CD14-positive monocyte (primary cell): ENCODE measurements at regions not wholly inside any gene's neighbourhood (a gene's known extent, or its start where the extent isn't known, plus 50 kb on each side); places are given as distances from the start of the nearest gene placed in this dataset.

Experiments used
- DNase-seq, 3 donors: peaks; one replicate each; pipeline ENCODE4 v3.0.0-alpha.2; 2011 to 2022
- H2AFZ ChIP-seq: 2 replicates; pipeline ENCODE4 v1.6.0; 2012; ENCODE audit warnings: mild to moderate bottlenecking, low read depth, low read length, inconsistent platforms; ENCODE audit not compliant: insufficient read depth, poor library complexity, severe bottlenecking
- H3K27ac ChIP-seq, 2 donors: 1 replicate in 1 of 2; 2 replicates in 1 of 2; pipeline ENCODE4 v1.5.1; 2012 to 2013; ENCODE audit warnings: low read length in 2 of 2, control low read depth in 1 of 2, inconsistent platforms in 1 of 2, low read depth in 1 of 2, mild to moderate bottlenecking in 1 of 2
- H3K27me3 ChIP-seq, 2 donors: one replicate each; pipeline versions ENCODE4 v1.6.0 to v1.6.1; 2011 to 2013; ENCODE audit warnings: low read length in 2 of 2; ENCODE audit not compliant: control insufficient read depth in 2 of 2, insufficient read depth in 2 of 2
- H3K36me3 ChIP-seq, 2 donors: replicated peaks in 1 of 2; 1 replicate in 1 of 2; 2 replicates in 1 of 2; pipeline versions ENCODE4 v1.5.1 to v1.6.1; 2012 to 2013; ENCODE audit warnings: low read length in 2 of 2, control low read depth in 1 of 2, inconsistent platforms in 1 of 2, mild to moderate bottlenecking in 1 of 2; ENCODE audit not compliant: insufficient read depth in 2 of 2, control insufficient read depth in 1 of 2
- H3K4me1 ChIP-seq, 2 donors: 1 replicate in 1 of 2; 2 replicates in 1 of 2; pipeline versions ENCODE4 v1.5.1 to v1.6.1; 2012 to 2013; ENCODE audit warnings: low read length in 2 of 2, control low read depth in 1 of 2, inconsistent platforms in 1 of 2, mild to moderate bottlenecking in 1 of 2, moderate library complexity in 1 of 2; ENCODE audit not compliant: insufficient read depth in 2 of 2, control insufficient read depth in 1 of 2
- H3K4me2 ChIP-seq: replicated peaks from 2 replicates; pipeline ENCODE3; 2012; ENCODE audit warnings: low read length, moderate library complexity, mild to moderate bottlenecking; ENCODE audit not compliant: poor library complexity, severe bottlenecking; ENCODE audit errors: extremely low read depth
- H3K4me3 ChIP-seq, 3 experiments: fragments of 200-600 bp in 1 of 3; sonication (generic) in 1 of 3; replicated peaks in 1 of 3; 1 replicate in 2 of 3; 2 replicates in 1 of 3; pipeline ENCODE4 v1.5.1; 2011 to 2013; ENCODE audit warnings: low read length in 3 of 3, mild to moderate bottlenecking in 3 of 3, control low read depth in 2 of 3, low read depth in 2 of 3, inconsistent platforms in 1 of 3, moderate library complexity in 1 of 3
- H3K79me2 ChIP-seq: 2 replicates; pipeline ENCODE4 v1.6.0; 2012; ENCODE audit warnings: mild to moderate bottlenecking, control low read depth, inconsistent platforms, low read length, moderate library complexity; ENCODE audit not compliant: insufficient read depth
- H3K9ac ChIP-seq: 2 replicates; pipeline ENCODE4 v1.6.0; 2017; ENCODE audit warnings: low read length, mild to moderate bottlenecking; ENCODE audit not compliant: insufficient read depth, poor library complexity, severe bottlenecking
- H3K9me3 ChIP-seq, 2 donors: replicated peaks in 1 of 2; 1 replicate in 1 of 2; 2 replicates in 1 of 2; pipeline versions ENCODE4 v1.5.1 to v1.6.1; 2012 to 2013; ENCODE audit warnings: low read length in 2 of 2, control low read depth in 1 of 2; ENCODE audit not compliant: control insufficient read depth in 1 of 2, insufficient read depth in 1 of 2
- H4K20me1 ChIP-seq: 2 replicates; pipeline ENCODE4 v1.6.0; 2012; ENCODE audit warnings: mild to moderate bottlenecking, low read length, control low read depth, moderate library complexity; ENCODE audit not compliant: insufficient read depth
- H3K27ac Mint-ChIP-seq, 7 donors: one replicate each; pipeline ENCODE4 v1.8.0; 2020; ENCODE audit warnings: mild to moderate bottlenecking in 7 of 7, mixed read lengths in 7 of 7, moderate library complexity in 6 of 7, inconsistent platforms in 2 of 7
- H3K27me3 Mint-ChIP-seq, 3 donors: one replicate each; pipeline ENCODE4 v1.8.0; 2021 to 2022; ENCODE audit warnings: low read depth in 3 of 3, mild to moderate bottlenecking in 3 of 3, mixed read lengths in 3 of 3, moderate library complexity in 3 of 3, inconsistent platforms in 1 of 3
- H3K36me3 Mint-ChIP-seq, 2 donors: one replicate each; pipeline ENCODE4 v1.8.0; 2020; ENCODE audit warnings: mixed read lengths in 2 of 2, inconsistent platforms in 1 of 2, mild to moderate bottlenecking in 1 of 2
- H3K4me1 Mint-ChIP-seq: one replicate; pipeline ENCODE4 v1.8.0; 2020; ENCODE audit warnings: mild to moderate bottlenecking, mixed read lengths
- H3K4me3 Mint-ChIP-seq, 2 donors: one replicate each; pipeline ENCODE4 v1.8.0; 2020; ENCODE audit warnings: mild to moderate bottlenecking in 2 of 2, mixed read lengths in 2 of 2, moderate library complexity in 1 of 2
- H3K9me3 Mint-ChIP-seq, 7 donors: one replicate each; pipeline ENCODE4 v1.8.0; 2020 to 2022; ENCODE audit warnings: mixed read lengths in 7 of 7, mild to moderate bottlenecking in 6 of 7, moderate library complexity in 6 of 7, inconsistent platforms in 2 of 7
- WGBS: methylation state at CpG from one replicate; pipeline ENCODE4 v1.1.5; 2013; ENCODE audit warnings: missing lambda C conversion rate; ENCODE audit not compliant: insufficient coverage; 5-methylcytosine and 5-hydroxymethylcytosine counted together
- intact Hi-C, 2 donors: fragments of 100-400 bp; cut with micrococcal nuclease; formaldehyde crosslinking; loops; one replicate each; pipeline versions ENCODE4 v1.15.0 to v1.15.1; 2023
- TF ChIP-seq, protein P1 (sequence below): fragments of 200-600 bp; IDR thresholded peaks from one replicate; pipeline ENCODE4 v1.8.0; 2022; ENCODE audit warnings: antibody characterized with exemption, mild to moderate bottlenecking

DNA sequence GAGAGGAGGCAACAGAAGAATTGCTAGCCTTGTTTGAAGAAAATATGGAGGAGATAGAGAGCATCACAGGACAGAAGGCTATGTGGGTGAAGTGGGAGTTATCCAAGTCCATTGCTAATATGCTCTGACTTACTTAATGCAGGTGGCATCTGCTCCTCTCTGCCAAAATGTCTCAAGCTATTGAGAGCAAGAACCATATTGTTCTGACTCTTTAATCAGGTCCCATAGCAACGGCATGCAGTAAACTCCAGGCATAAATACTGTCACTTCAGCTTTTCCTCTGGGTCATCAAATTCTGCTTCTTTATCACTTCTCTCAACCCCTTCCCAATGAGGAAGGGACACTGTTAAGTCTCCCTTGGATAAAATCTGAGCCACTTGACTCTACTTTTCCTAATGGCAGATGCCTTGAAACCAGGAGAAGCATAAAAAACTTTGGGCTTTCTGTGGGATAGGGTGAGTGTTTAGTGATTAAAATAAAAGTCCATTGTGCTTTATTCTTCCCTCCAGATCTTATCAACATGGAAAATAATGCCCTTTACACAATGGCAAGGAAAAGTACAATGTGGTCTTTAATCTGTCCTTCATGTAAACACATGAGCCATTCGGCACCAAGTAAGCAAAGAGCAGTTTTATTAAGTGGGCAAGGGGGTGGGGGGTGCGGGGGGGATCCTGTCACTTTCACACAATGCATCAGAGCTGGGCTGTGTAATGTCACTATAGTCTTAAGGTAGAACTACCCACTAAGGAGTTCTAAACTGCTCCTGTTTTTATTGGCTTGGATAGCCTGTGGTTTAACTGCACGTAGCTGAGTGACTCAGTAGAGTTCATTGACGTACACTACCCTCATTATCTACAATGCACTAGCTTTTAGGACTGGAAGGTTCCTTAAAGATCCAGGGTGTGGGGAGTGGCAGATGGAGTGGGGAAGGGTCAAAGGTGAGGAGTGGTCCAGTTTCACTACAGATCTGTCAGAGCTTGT lies 71.0 kb upstream of the TARS1 start:
- Histone ChIP-seq H3K9me3 (no peaks in the 10 kb centered on the region), H4K20me1 (no peaks in the 10 kb centered on the region), H2AFZ (no peak overlapping the region), H3K4me3 (no peak overlapping the region), H3K79me2 (no peaks in the 10 kb centered on the region), H3K4me1 (peaks cover 5 to 7% of the 10 kb centered on the region in 2 donors), H3K27me3 (no peaks in the 10 kb centered on the region), H3K36me3 (no peaks in the 10 kb centered on the region), H3K27ac (no peak overlapping the region), H3K9ac (no peak overlapping the region), H3K4me2 (no peak overlapping the region)
- Mint-ChIP-seq H3K27me3 (peaks cover 0 to 1% (median 0%) of the 10 kb centered on the region in 3 donors), H3K9me3 (peaks cover 0 to 7% (median 2%) of the 10 kb centered on the region in 7 donors), H3K36me3 (no peaks in the 10 kb centered on the region), H3K4me3 (no peak overlapping the region), H3K27ac (no peak overlapping the region), H3K4me1 (peaks cover 28% of the 10 kb centered on the region)
- intact Hi-C loops: no loop called here
- DNase-seq: no peak
- TF ChIP-seq, protein P1, sequence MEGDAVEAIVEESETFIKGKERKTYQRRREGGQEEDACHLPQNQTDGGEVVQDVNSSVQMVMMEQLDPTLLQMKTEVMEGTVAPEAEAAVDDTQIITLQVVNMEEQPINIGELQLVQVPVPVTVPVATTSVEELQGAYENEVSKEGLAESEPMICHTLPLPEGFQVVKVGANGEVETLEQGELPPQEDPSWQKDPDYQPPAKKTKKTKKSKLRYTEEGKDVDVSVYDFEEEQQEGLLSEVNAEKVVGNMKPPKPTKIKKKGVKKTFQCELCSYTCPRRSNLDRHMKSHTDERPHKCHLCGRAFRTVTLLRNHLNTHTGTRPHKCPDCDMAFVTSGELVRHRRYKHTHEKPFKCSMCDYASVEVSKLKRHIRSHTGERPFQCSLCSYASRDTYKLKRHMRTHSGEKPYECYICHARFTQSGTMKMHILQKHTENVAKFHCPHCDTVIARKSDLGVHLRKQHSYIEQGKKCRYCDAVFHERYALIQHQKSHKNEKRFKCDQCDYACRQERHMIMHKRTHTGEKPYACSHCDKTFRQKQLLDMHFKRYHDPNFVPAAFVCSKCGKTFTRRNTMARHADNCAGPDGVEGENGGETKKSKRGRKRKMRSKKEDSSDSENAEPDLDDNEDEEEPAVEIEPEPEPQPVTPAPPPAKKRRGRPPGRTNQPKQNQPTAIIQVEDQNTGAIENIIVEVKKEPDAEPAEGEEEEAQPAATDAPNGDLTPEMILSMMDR: no peak
- no CpG with 5 or more reads among the region's 5 CpGs for WGBS

DNA sequence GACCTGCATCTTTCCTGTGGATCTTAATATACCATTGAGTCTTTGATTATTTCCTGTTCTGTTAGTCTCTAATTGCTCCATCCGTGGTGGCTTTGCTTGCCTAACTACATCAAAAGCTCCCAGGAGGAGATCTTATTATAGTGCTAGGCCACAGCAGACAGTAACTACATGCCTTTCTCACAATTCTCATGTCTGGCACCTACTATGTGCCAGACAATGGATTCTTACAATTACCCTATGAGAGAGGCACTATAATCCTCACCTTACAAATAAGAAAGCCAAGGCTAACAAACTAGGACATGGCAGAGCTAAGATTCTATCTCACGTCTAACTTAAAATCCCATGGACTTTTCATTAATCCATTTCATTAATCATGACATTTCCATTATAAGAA lies 70.3 kb upstream of the TARS1 start:
- Histone ChIP-seq H2AFZ (no peak overlapping the region), H4K20me1 (no peaks in the 10 kb centered on the region), H3K4me2 (no peak overlapping the region), H3K36me3 (no peaks in the 10 kb centered on the region), H3K27ac (no peak overlapping the region), H3K9ac (no peak overlapping the region), H3K9me3 (no peaks in the 10 kb centered on the region), H3K79me2 (no peaks in the 10 kb centered on the region), H3K27me3 (no peaks in the 10 kb centered on the region), H3K4me3 (no peak overlapping the region), H3K4me1 (peaks cover 5 to 6% of the 10 kb centered on the region in 2 donors)
- Mint-ChIP-seq H3K36me3 (no peaks in the 10 kb centered on the region), H3K27me3 (no peaks in the 10 kb centered on the region), H3K4me1 (peaks cover 27% of the 10 kb centered on the region), H3K9me3 (peaks cover 0 to 7% (median 2%) of the 10 kb centered on the region in 7 donors), H3K4me3 (no peak overlapping the region), H3K27ac (no peak overlapping the region)
- intact Hi-C loops: no loop called here
- TF ChIP-seq, protein P1: no peak
- WGBS: 50% methylated on average over 2 of the region's 2 CpGs
- no peak for DNase-seq
